Upper lobe of right lung (tissue), 1 donor: ENCODE measurements at regions not wholly inside any gene's neighbourhood (a gene's known extent, or its start where the extent isn't known, plus 50 kb on each side); places are given as distances from the start of the nearest gene placed in this dataset.

ENCODE experiments used
- ATAC-seq: fragments of 200-7000 bp; cut with Tn5 transposase; one replicate; pipeline ENCODE4 v1.9.1; 2020; ENCODE audit warnings: mild to moderate bottlenecking, moderate library complexity
- DNase-seq: peaks from one replicate; pipeline ENCODE4 v3.0.0-alpha.2; 2020
- H3K27ac ChIP-seq: fragments of 200-600 bp; one replicate; pipeline ENCODE4 v1.8.0; 2022
- H3K27me3 ChIP-seq: fragments of 200-600 bp; one replicate; pipeline ENCODE4 v1.8.0; 2022; ENCODE audit warnings: mild to moderate bottlenecking
- H3K36me3 ChIP-seq: fragments of 200-600 bp; one replicate; pipeline ENCODE4 v1.8.0; 2022
- H3K4me1 ChIP-seq: fragments of 200-600 bp; one replicate; pipeline ENCODE4 v1.8.0; 2022
- H3K4me3 ChIP-seq: fragments of 200-600 bp; one replicate; pipeline ENCODE4 v1.8.0; 2022; ENCODE audit warnings: mild to moderate bottlenecking
- H3K9me3 ChIP-seq: fragments of 200-600 bp; one replicate; pipeline ENCODE4 v1.8.0; 2022
- CTCF ChIP-seq: fragments of 200-600 bp; IDR thresholded peaks from one replicate; pipeline ENCODE4 v1.8.0; 2022; ENCODE audit warnings: antibody characterized with exemption
- intact Hi-C: fragments of 100-400 bp; cut with DNase I; formaldehyde crosslinking; loops from one replicate; pipeline ENCODE4 v1.11.0; 2022
- donor health status: DM: no; HTN: yes; CAD: no; lungs with severe emphysema.

GRCh38 chr6:156183678-156184077 is 593.5 kb upstream of the ARID1B start:
- H3K4me1 ChIP-seq, result no peaks in the 10 kb centered on the region
- no peak for ATAC-seq
- no peaks in the 10 kb centered on the region for H3K9me3 ChIP-seq
- H3K27me3 ChIP-seq, result no peaks in the 10 kb centered on the region
- no peak overlapping the region for H3K27ac ChIP-seq
- no peak overlapping the region for H3K4me3 ChIP-seq
- DNase-seq, result no peak
- H3K36me3 ChIP-seq, result no peaks in the 10 kb centered on the region
- intact Hi-C loops, result no loop called here
- no peak for TF ChIP-seq CTCF

- Histone ChIP-seq H3K4me3 (no peak overlapping the region), H3K4me1 (no peaks in the 10 kb centered on the region), H3K36me3 (no peaks in the 10 kb centered on the region), H3K9me3 (no peaks in the 10 kb centered on the region), H3K27me3 (no peaks in the 10 kb centered on the region), H3K27ac (no peak overlapping the region)
- no peak for TF ChIP-seq CTCF
- ATAC-seq (no peak), DNase-seq (no peak)
- intact Hi-C loops, result no loop called here
These were observed 594.8 kb upstream of the ARID1B start for GRCh38 chr6:156182356-156182755.

- no peak for DNase-seq
- Histone ChIP-seq H3K27ac (no peak overlapping the region), H3K36me3 (no peaks in the 10 kb centered on the region), H3K4me1 (no peaks in the 10 kb centered on the region), H3K4me3 (no peak overlapping the region), H3K27me3 (no peaks in the 10 kb centered on the region), H3K9me3 (no peaks in the 10 kb centered on the region)
- ATAC-seq, result no peak
- TF ChIP-seq CTCF, result no peak
- intact Hi-C loops, result no loop called here
These were observed 595.7 kb upstream of the ARID1B start for GRCh38 chr6:156181506-156181905.

- Histone ChIP-seq H3K36me3 (no peaks in the 10 kb centered on the region), H3K4me3 (no peak overlapping the region), H3K4me1 (no peaks in the 10 kb centered on the region), H3K9me3 (no peaks in the 10 kb centered on the region), H3K27ac (no peak overlapping the region), H3K27me3 (no peaks in the 10 kb centered on the region)
- intact Hi-C loops, result no loop called here
- DNase-seq (no peak), ATAC-seq (peak; percentile 52)
- TF ChIP-seq CTCF, result peak; percentile 23
These were observed 601.2 kb upstream of the ARID1B start for GRCh38 chr6:156175971-156176421.

GRCh38 chr6:156175433-156175832 is 601.7 kb upstream of the ARID1B start:
- Histone ChIP-seq H3K9me3 (no peaks in the 10 kb centered on the region), H3K27me3 (no peaks in the 10 kb centered on the region), H3K4me1 (no peaks in the 10 kb centered on the region), H3K4me3 (no peak overlapping the region), H3K27ac (no peak overlapping the region), H3K36me3 (no peaks in the 10 kb centered on the region)
- no peak for TF ChIP-seq CTCF
- ATAC-seq (no peak), DNase-seq (no peak)
- intact Hi-C loops, result no loop called here
